HUES64 (cell line): ENCODE measurements at regions not wholly inside any gene's neighbourhood (a gene's known extent, or its start where the extent isn't known, plus 50 kb on each side); places are given as distances from the start of the nearest gene placed in this dataset.
"Not testable (repeated sequence)": the region's sequence is repeated elsewhere in the genome, so short reads cannot be mapped to it uniquely, and the experiment has no call there.

Source experiments
- H3K27ac ChIP-seq: 2 replicates; pipeline ENCODE4 v1.7.0; 2013; ENCODE audit warnings: low read depth, low read length, inconsistent platforms
- H3K27me3 ChIP-seq: 2 replicates; pipeline ENCODE4 v1.6.1; 2013; ENCODE audit warnings: mild to moderate bottlenecking, low read length; ENCODE audit not compliant: insufficient read depth
- H3K36me3 ChIP-seq: 2 replicates; pipeline ENCODE4 v1.6.1; 2013; ENCODE audit warnings: mild to moderate bottlenecking, low read length; ENCODE audit not compliant: insufficient read depth
- H3K4me1 ChIP-seq: 2 replicates; pipeline ENCODE4 v1.6.1; 2013; ENCODE audit warnings: mild to moderate bottlenecking, low read length, moderate library complexity; ENCODE audit not compliant: insufficient read depth
- H3K4me3 ChIP-seq: 2 replicates; pipeline ENCODE4 v1.5.1; 2013; ENCODE audit warnings: mild to moderate bottlenecking, low read length, moderate library complexity
- H3K9ac ChIP-seq: 2 replicates; pipeline ENCODE4 v1.6.1; 2013; ENCODE audit warnings: mild to moderate bottlenecking, low read depth, low read length
- H3K9me3 ChIP-seq: 2 replicates; pipeline ENCODE4 v1.6.1; 2013; ENCODE audit warnings: low read depth, low read length; ENCODE audit not compliant: insufficient read depth
- WGBS: fragments of 150-250, 120-280 bp; methylation state at CpG from one replicate; pipeline ENCODE4 v1.1.7; 2013; ENCODE audit warnings: missing lambda C conversion rate; 5-methylcytosine and 5-hydroxymethylcytosine counted together

- not testable (repeated sequence) for H3K36me3 ChIP-seq, H3K27ac ChIP-seq, H3K9ac ChIP-seq, H3K9me3 ChIP-seq, H3K4me1 ChIP-seq, H3K27me3 ChIP-seq
- WGBS: 59% methylated on average over 24 of the region's 24 CpGs
- peak overlapping the region; percentile 39 for H3K4me3 ChIP-seq
Measured at GRCh38 chr1:69120126-69120741, 447.5 kb upstream of the LRRC7 start.

GRCh38 chr1:69120817-69121216 lies 446.9 kb upstream of the LRRC7 start:
- H3K9ac ChIP-seq: no peak overlapping the region

GRCh38 chr1:69121723-69122122 lies 446.0 kb upstream of the LRRC7 start:
- no peak overlapping the region for H3K9ac ChIP-seq
- H3K27me3 ChIP-seq: no peaks in the 10 kb centered on the region
- H3K9me3 ChIP-seq: no peaks in the 10 kb centered on the region; the same call in 1 of the 2 replicates
- no peaks in the 10 kb centered on the region for H3K36me3 ChIP-seq
- H3K4me3 ChIP-seq: no peak overlapping the region
- H3K27ac ChIP-seq: no peak overlapping the region
- WGBS: 94% methylated on average over 1 of the region's 1 CpG
- peaks cover 11% of the 10 kb centered on the region for H3K4me1 ChIP-seq

More at GRCh38 chr1:69120817-69121216, 446.9 kb upstream of the LRRC7 start:
- Histone ChIP-seq H3K4me1 (peaks cover 9% of the 10 kb centered on the region; the same call in 1 of the 2 replicates), H3K27me3 (no peaks in the 10 kb centered on the region), H3K9me3 (no peaks in the 10 kb centered on the region; the same call in 1 of the 2 replicates), H3K36me3 (no peaks in the 10 kb centered on the region), H3K27ac (no peak overlapping the region), H3K4me3 (no peak overlapping the region)
- 92% methylated on average over 3 of the region's 3 CpGs for WGBS

GRCh38 chr1:69122373-69122772 lies 445.3 kb upstream of the LRRC7 start:
- Histone ChIP-seq H3K9ac (no peak overlapping the region), H3K36me3 (no peaks in the 10 kb centered on the region), H3K4me3 (no peak overlapping the region), H3K9me3 (no peaks in the 10 kb centered on the region; the same call in 1 of the 2 replicates), H3K27me3 (no peaks in the 10 kb centered on the region), H3K27ac (no peak overlapping the region), H3K4me1 (peaks cover 18% of the 10 kb centered on the region)
- WGBS: 92% methylated on average over 2 of the region's 2 CpGs

GRCh38 chr1:69123486-69123885 lies 444.2 kb upstream of the LRRC7 start:
- no CpG with 5 or more reads among the region's 1 CpG for WGBS
- no peak overlapping the region for H3K4me3 ChIP-seq
- H3K9ac ChIP-seq: no peak overlapping the region
- no peaks in the 10 kb centered on the region for H3K36me3 ChIP-seq
- no peaks in the 10 kb centered on the region; the same call in 1 of the 2 replicates for H3K9me3 ChIP-seq
- H3K27me3 ChIP-seq: no peaks in the 10 kb centered on the region
- H3K4me1 ChIP-seq: peaks cover 18% of the 10 kb centered on the region
- no peak overlapping the region for H3K27ac ChIP-seq

- H3K4me3 ChIP-seq: no peak overlapping the region
- 76% methylated on average over 1 of the region's 1 CpG for WGBS
- no peaks in the 10 kb centered on the region for H3K36me3 ChIP-seq
- H3K9ac ChIP-seq: no peak overlapping the region
- H3K4me1 ChIP-seq: peaks cover 23% of the 10 kb centered on the region; the same call in 1 of the 2 replicates
- H3K27me3 ChIP-seq: no peaks in the 10 kb centered on the region
- no peaks in the 10 kb centered on the region for H3K9me3 ChIP-seq
- H3K27ac ChIP-seq: no peak overlapping the region
Measured at GRCh38 chr1:69126796-69127195, 440.9 kb upstream of the LRRC7 start.

- peaks cover 25% of the 10 kb centered on the region; the same call in 1 of the 2 replicates for H3K4me1 ChIP-seq
- no peak overlapping the region for H3K27ac ChIP-seq
- H3K9ac ChIP-seq: no peak overlapping the region
- H3K4me3 ChIP-seq: no peak overlapping the region
- WGBS: 93% methylated on average over 2 of the region's 4 CpGs
- H3K9me3 ChIP-seq: no peaks in the 10 kb centered on the region
- H3K27me3 ChIP-seq: no peaks in the 10 kb centered on the region
- H3K36me3 ChIP-seq: no peaks in the 10 kb centered on the region
Measured at GRCh38 chr1:69128204-69128603, 439.5 kb upstream of the LRRC7 start.

GRCh38 chr1:69129538-69129937 lies 438.2 kb upstream of the LRRC7 start:
- no peaks in the 10 kb centered on the region for H3K27me3 ChIP-seq
- no peak overlapping the region for H3K4me3 ChIP-seq
- no peak overlapping the region for H3K27ac ChIP-seq
- peaks cover 25% of the 10 kb centered on the region; the same call in 1 of the 2 replicates for H3K4me1 ChIP-seq
- H3K9ac ChIP-seq: no peak overlapping the region
- no peaks in the 10 kb centered on the region for H3K36me3 ChIP-seq
- no peaks in the 10 kb centered on the region for H3K9me3 ChIP-seq
- 86% methylated on average over 4 of the region's 4 CpGs for WGBS

- WGBS: 91% methylated on average over 1 of the region's 1 CpG
- no peaks in the 10 kb centered on the region for H3K36me3 ChIP-seq
- no peaks in the 10 kb centered on the region for H3K27me3 ChIP-seq
- H3K9me3 ChIP-seq: peaks cover 8% of the 10 kb centered on the region; the same call in 1 of the 2 replicates
- no peak overlapping the region for H3K27ac ChIP-seq
- no peak overlapping the region for H3K9ac ChIP-seq
- H3K4me1 ChIP-seq: 0 out of 2 replicates have a peak, but pooled peaks cover 6% of the 10 kb centered on the region
- H3K4me3 ChIP-seq: no peak overlapping the region
Measured at GRCh38 chr1:69138172-69138571, 429.6 kb upstream of the LRRC7 start.

- no peaks in the 10 kb centered on the region for H3K27me3 ChIP-seq
- 99% methylated on average over 4 of the region's 4 CpGs for WGBS
Measured at GRCh38 chr1:69139007-69139406, 428.7 kb upstream of the LRRC7 start.

GRCh38 chr1:69146303-69146702 lies 421.4 kb upstream of the LRRC7 start:
- Histone ChIP-seq H3K9ac (no peak overlapping the region), H3K36me3 (no peaks in the 10 kb centered on the region), H3K4me1 (peaks cover 5% of the 10 kb centered on the region; the same call in 1 of the 2 replicates), H3K27me3 (no peaks in the 10 kb centered on the region), H3K27ac (no peak overlapping the region), H3K4me3 (no peak overlapping the region), H3K9me3 (no peaks in the 10 kb centered on the region)
- WGBS: 88% methylated on average over 2 of the region's 3 CpGs

More at GRCh38 chr1:69139007-69139406, 428.7 kb upstream of the LRRC7 start:
- Histone ChIP-seq H3K27ac (no peak overlapping the region), H3K36me3 (no peaks in the 10 kb centered on the region), H3K9me3 (peaks cover 8% of the 10 kb centered on the region; the same call in 1 of the 2 replicates), H3K9ac (no peak overlapping the region), H3K4me3 (no peak overlapping the region), H3K4me1 (0 out of 2 replicates have a peak, but pooled peaks cover 6% of the 10 kb centered on the region)
